ENCODE measurements at regions not wholly inside any gene's neighbourhood (a gene's known extent, or its start where the extent isn't known, plus 50 kb on each side); places are given as distances from the start of the nearest gene placed in this dataset.

- no peak for TF ChIP-seq GATA2 (IDR thresholded peaks at IDR 0.05; ENCODE audit: low read depth, low read length)
These were observed 274.6 kb upstream of the GALNTL6 start for GRCh38 chr4:171538601-171539100.

- TF ChIP-seq GATA3 (IDR thresholded peaks at IDR 0.05; ENCODE audit: low read depth, low read length) (no peak), GATA2 (IDR thresholded peaks at IDR 0.05; ENCODE audit: low read depth, low read length) (no peak)
These were observed 278.8 kb upstream of the GALNTL6 start for GRCh38 chr4:171534391-171534790.

- TF ChIP-seq GATA3 (IDR thresholded peaks at IDR 0.05; ENCODE audit: low read depth, low read length), result no peak
- no peak for TF ChIP-seq GATA2 (IDR thresholded peaks at IDR 0.05; ENCODE audit: low read depth, low read length)
These were observed 280.2 kb upstream of the GALNTL6 start for GRCh38 chr4:171532968-171533367.

- TF ChIP-seq GATA3 (IDR thresholded peaks at IDR 0.05; ENCODE audit: low read depth, low read length), result no peak
These were observed 288.3 kb upstream of the GALNTL6 start for GRCh38 chr4:171524903-171525302.

GRCh38 chr4:171521726-171522125 lies 291.5 kb upstream of the GALNTL6 start:
- TF ChIP-seq GATA2 (IDR thresholded peaks at IDR 0.05; ENCODE audit: low read depth, low read length) (no peak), GATA3 (IDR thresholded peaks at IDR 0.05; ENCODE audit: low read depth, low read length) (no peak)

- no peak for TF ChIP-seq GATA2 (IDR thresholded peaks at IDR 0.05; ENCODE audit: low read depth, low read length)
- TF ChIP-seq GATA3 (IDR thresholded peaks at IDR 0.05; ENCODE audit: low read depth, low read length), result no peak
These were observed 293.7 kb upstream of the GALNTL6 start for GRCh38 chr4:171519457-171519856.

GRCh38 chr4:171517883-171518282 lies 295.3 kb upstream of the GALNTL6 start:
- TF ChIP-seq GATA2 (IDR thresholded peaks at IDR 0.05; ENCODE audit: low read depth, low read length), result no peak
- no peak for TF ChIP-seq GATA3 (IDR thresholded peaks at IDR 0.05; ENCODE audit: low read depth, low read length)

- TF ChIP-seq GATA2 (IDR thresholded peaks at IDR 0.05; ENCODE audit: low read depth, low read length) (no peak), GATA3 (IDR thresholded peaks at IDR 0.05; ENCODE audit: low read depth, low read length) (no peak)
These were observed 296.5 kb upstream of the GALNTL6 start for GRCh38 chr4:171516694-171517093.

- TF ChIP-seq GATA2 (IDR thresholded peaks at IDR 0.05; ENCODE audit: low read depth, low read length) (no peak), GATA3 (IDR thresholded peaks at IDR 0.05; ENCODE audit: low read depth, low read length) (no peak)
These were observed 328.5 kb upstream of the GALNTL6 start for GRCh38 chr4:171484681-171485080.

- no peak for TF ChIP-seq GATA3 (IDR thresholded peaks at IDR 0.05; ENCODE audit: low read depth, low read length)
- TF ChIP-seq GATA2 (IDR thresholded peaks at IDR 0.05; ENCODE audit: low read depth, low read length), result no peak
These were observed 335.0 kb upstream of the GALNTL6 start for GRCh38 chr4:171478181-171478580.

- TF ChIP-seq GATA3 (IDR thresholded peaks at IDR 0.05; ENCODE audit: low read depth, low read length) (no peak), GATA2 (IDR thresholded peaks at IDR 0.05; ENCODE audit: low read depth, low read length) (no peak)
These were observed 340.0 kb upstream of the GALNTL6 start for GRCh38 chr4:171473155-171473554.

GRCh38 chr4:171472230-171472629 lies 341.0 kb upstream of the GALNTL6 start:
- TF ChIP-seq GATA3 (IDR thresholded peaks at IDR 0.05; ENCODE audit: low read depth, low read length), result no peak
- no peak for TF ChIP-seq GATA2 (IDR thresholded peaks at IDR 0.05; ENCODE audit: low read depth, low read length)

GRCh38 chr4:171464499-171464898 lies 348.7 kb upstream of the GALNTL6 start:
- TF ChIP-seq GATA2 (IDR thresholded peaks at IDR 0.05; ENCODE audit: low read depth, low read length) (no peak), GATA3 (IDR thresholded peaks at IDR 0.05; ENCODE audit: low read depth, low read length) (no peak)

- TF ChIP-seq GATA2 (IDR thresholded peaks at IDR 0.05; ENCODE audit: low read depth, low read length) (no peak), GATA3 (IDR thresholded peaks at IDR 0.05; ENCODE audit: low read depth, low read length) (no peak)
These were observed 352.0 kb upstream of the GALNTL6 start for GRCh38 chr4:171461191-171461590.

- TF ChIP-seq GATA3 (IDR thresholded peaks at IDR 0.05; ENCODE audit: low read depth, low read length) (no peak), GATA2 (IDR thresholded peaks at IDR 0.05; ENCODE audit: low read depth, low read length) (no peak)
These were observed 364.2 kb upstream of the GALNTL6 start for GRCh38 chr4:171448919-171449481.

- TF ChIP-seq GATA3 (IDR thresholded peaks at IDR 0.05; ENCODE audit: low read depth, low read length), result no peak
- TF ChIP-seq GATA2 (IDR thresholded peaks at IDR 0.05; ENCODE audit: low read depth, low read length), result no peak
These were observed 364.8 kb upstream of the GALNTL6 start for GRCh38 chr4:171448358-171448757.

Measured in SH-SY5Y (cell line).